HS-27A (cell line): ENCODE measurements at regions not wholly inside any gene's neighbourhood (a gene's known extent, or its start where the extent isn't known, plus 50 kb on each side); places are given as distances from the start of the nearest gene placed in this dataset.

ENCODE experiments used
- DNase-seq: peaks from one replicate; pipeline ENCODE4 v3.0.0-alpha.2; 2012; ENCODE audit warnings: low read depth, missing footprints

- DNase-seq: no peak
Observed at GRCh38 chr14:53214384-53214783, 61.3 kb upstream of the DDHD1 start.

DNA sequence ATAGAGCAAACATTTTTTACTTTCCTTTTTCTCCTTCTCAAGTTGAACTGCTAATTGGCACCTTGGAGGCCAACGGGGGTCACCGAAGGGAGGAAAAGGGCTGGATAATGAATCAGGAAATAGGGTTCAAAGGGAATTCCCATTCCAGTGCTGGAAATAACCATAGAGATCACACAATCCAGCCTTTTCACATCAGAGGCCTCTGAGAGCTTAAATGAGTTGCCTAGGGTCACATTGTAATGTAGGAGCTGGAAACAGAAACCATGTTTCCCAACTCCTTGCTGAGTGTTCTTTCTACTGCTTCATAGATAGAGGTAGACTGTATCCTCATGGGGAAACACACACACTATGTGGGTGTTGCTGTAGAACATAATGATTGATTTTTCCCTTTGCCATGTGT, 60.6 kb upstream of the DDHD1 start:
- DNase-seq: no peak

DNA sequence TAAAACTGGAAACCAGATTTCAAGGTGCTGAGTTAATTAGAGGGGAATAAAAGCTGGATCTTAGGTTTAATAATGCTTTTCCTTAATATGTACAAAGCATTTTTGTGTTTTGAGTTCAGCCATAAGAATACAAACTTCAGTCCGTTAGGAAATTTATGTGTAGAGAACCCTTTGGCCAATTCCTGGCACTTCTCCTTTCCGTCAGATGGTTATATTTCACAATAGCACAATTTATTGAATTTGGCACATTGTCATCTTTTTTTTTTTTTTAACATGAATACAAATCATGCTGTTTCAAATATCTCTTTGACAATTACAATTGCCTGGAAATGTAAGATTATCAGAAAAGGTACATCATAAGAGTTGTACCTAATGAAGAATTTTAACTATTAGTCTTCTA, 56.2 kb upstream of the DDHD1 start:
- DNase-seq: no peak
